ENCODE measurements at regions not wholly inside any gene's neighbourhood (a gene's known extent, or its start where the extent isn't known, plus 50 kb on each side); places are given as distances from the start of the nearest gene placed in this dataset.
A peak's percentile ranks its signal among the peaks of the same experiment; 100 is the strongest.

- no peak for DNase-seq (ENCODE audit: low spot score)
Observed at GRCh38 chr20:17816804-17817587, 117.2 kb downstream of the BANF2 start.

- no peak for DNase-seq (ENCODE audit: low spot score)
Observed at GRCh38 chr20:17811628-17811965, 111.8 kb downstream of the BANF2 start.

GRCh38 chr20:17810847-17811627 lies 111.3 kb downstream of the BANF2 start:
- DNase-seq (ENCODE audit: low spot score), result no peak

GRCh38 chr20:17810062-17810631 lies 110.4 kb downstream of the BANF2 start:
- no peak for DNase-seq (ENCODE audit: low spot score)

- no peak for DNase-seq (ENCODE audit: low spot score)
Observed at GRCh38 chr20:17809362-17810061, 109.7 kb downstream of the BANF2 start.

- no peak for DNase-seq (ENCODE audit: low spot score)
Observed at GRCh38 chr20:17808782-17809181, 109.0 kb downstream of the BANF2 start.

GRCh38 chr20:17808357-17808756 lies 108.6 kb downstream of the BANF2 start:
- DNase-seq (ENCODE audit: low spot score), result no peak

- DNase-seq (ENCODE audit: low spot score), result no peak
Observed at GRCh38 chr20:17807651-17808050, 107.9 kb downstream of the BANF2 start.

GRCh38 chr20:17806739-17807441 lies 107.1 kb downstream of the BANF2 start:
- DNase-seq (ENCODE audit: low spot score), result no peak

- no peak for DNase-seq (ENCODE audit: low spot score)
Observed at GRCh38 chr20:17806107-17806506, 106.3 kb downstream of the BANF2 start.

GRCh38 chr20:17803765-17804164 lies 104.0 kb downstream of the BANF2 start:
- DNase-seq (ENCODE audit: low spot score), result no peak

- no peak for DNase-seq (ENCODE audit: low spot score)
Observed at GRCh38 chr20:17799575-17800227, 99.9 kb downstream of the BANF2 start.

GRCh38 chr20:17798601-17799000 lies 98.8 kb downstream of the BANF2 start:
- no peak for DNase-seq (ENCODE audit: low spot score)

- DNase-seq (ENCODE audit: low spot score), result no peak
Observed at GRCh38 chr20:17797579-17797978, 97.8 kb downstream of the BANF2 start.

GRCh38 chr20:17797161-17797560 lies 97.4 kb downstream of the BANF2 start:
- DNase-seq (ENCODE audit: low spot score), result no peak

GRCh38 chr20:17796091-17796563 lies 96.4 kb downstream of the BANF2 start:
- DNase-seq (ENCODE audit: low spot score), result no peak

- DNase-seq (ENCODE audit: low spot score), result no peak
Observed at GRCh38 chr20:17795501-17796071, 95.8 kb downstream of the BANF2 start.

GRCh38 chr20:17795003-17795402 lies 95.2 kb downstream of the BANF2 start:
- DNase-seq (ENCODE audit: low spot score), result no peak

- DNase-seq (ENCODE audit: low spot score), result peak; percentile 65
Observed at GRCh38 chr20:17794400-17794799, 94.6 kb downstream of the BANF2 start.

- DNase-seq (ENCODE audit: low spot score), result no peak
Observed at GRCh38 chr20:17793986-17794385, 94.2 kb downstream of the BANF2 start.

GRCh38 chr20:17790296-17790695 lies 90.5 kb downstream of the BANF2 start:
- no peak for DNase-seq (ENCODE audit: low spot score)

Data from pons (tissue), 1 donor.